WTC11 (cell line): ENCODE measurements at regions not wholly inside any gene's neighbourhood (a gene's known extent, or its start where the extent isn't known, plus 50 kb on each side); places are given as distances from the start of the nearest gene placed in this dataset.
A peak's percentile ranks its signal among the peaks of the same experiment; 100 is the strongest.

Experiments used
- ATAC-seq: fragments of 200-7000 bp; cut with Tn5 transposase; 2 replicates; pipeline ENCODE4 v1.10.0; 2021; ENCODE audit warnings: mild to moderate bottlenecking, moderate library complexity
- CTCF ChIA-PET: fragments of 300-600 bp; sonication (Branson Sonifier 250); formaldehyde crosslinking; loops from one replicate; lab custom pipeline; 2021; ENCODE audit warnings: antibody characterized with exemption; lab: Charles Lee
- POLR2A ChIA-PET: fragments of 350-600 bp; sonication (Branson Sonifier 250); formaldehyde crosslinking; loops from one replicate; lab custom pipeline; 2021; ENCODE audit warnings: antibody characterized with exemption; lab: Charles Lee
- DNase-seq: peaks from one replicate; pipeline ENCODE4 v3.0.0; 2021; ENCODE audit warnings: low spot score
- H3K27ac Mint-ChIP-seq: 2 replicates; pipeline ENCODE4 v1.8.0; 2021; ENCODE audit warnings: mixed read lengths
- H3K27me3 Mint-ChIP-seq: 2 replicates; pipeline ENCODE4 v1.8.0; 2021; ENCODE audit warnings: low read depth, mild to moderate bottlenecking, moderate library complexity, mixed read lengths
- H3K36me3 Mint-ChIP-seq: 2 replicates; pipeline ENCODE4 v1.8.0; 2021; ENCODE audit warnings: mixed read lengths
- H3K4me1 Mint-ChIP-seq: 2 replicates; pipeline ENCODE4 v1.8.0; 2022; ENCODE audit warnings: mixed read lengths
- H3K4me3 Mint-ChIP-seq: 2 replicates; pipeline ENCODE4 v1.8.0; 2021; ENCODE audit warnings: mild to moderate bottlenecking, moderate library complexity, mixed read lengths
- H3K9me3 Mint-ChIP-seq: 2 replicates; pipeline ENCODE4 v1.8.0; 2021; ENCODE audit warnings: mixed read lengths
- EMX1 ChIP-seq: fragments of 250-450 bp; sonication (Bioruptor Pico); IDR thresholded peaks from 2 replicates; pipeline ENCODE4 v1.8.0; 2021; ENCODE audit warnings: mild to moderate bottlenecking
- FOXJ3 ChIP-seq: sonication (generic); formaldehyde crosslinking; IDR thresholded peaks from 2 replicates; pipeline ENCODE4 v1.9.0; 2021; ENCODE audit warnings: missing genetic modification reagents, mild to moderate bottlenecking, borderline replicate concordance
- FOXP1 ChIP-seq: sonication (generic); formaldehyde crosslinking; IDR thresholded peaks from 2 replicates; pipeline ENCODE4 v1.8.0; 2022; ENCODE audit warnings: missing genetic modification reagents, mild to moderate bottlenecking, moderate library complexity, borderline replicate concordance
- IRF2 ChIP-seq: sonication (generic); formaldehyde crosslinking; IDR thresholded peaks from 2 replicates; pipeline ENCODE4 v1.8.0; 2022; ENCODE audit warnings: low read depth, missing genetic modification reagents, borderline replicate concordance
- JUN ChIP-seq: sonication (generic); formaldehyde crosslinking; IDR thresholded peaks from 2 replicates; pipeline ENCODE4 v1.8.0; 2023; ENCODE audit warnings: mild to moderate bottlenecking, missing genetic modification reagents
- MXD4 ChIP-seq: fragments of 250-450 bp; sonication (Bioruptor Pico); IDR thresholded peaks from 2 replicates; pipeline ENCODE4 v1.8.0; 2021; ENCODE audit warnings: mild to moderate bottlenecking, moderate library complexity, borderline replicate concordance
- MYBL2 ChIP-seq: sonication (generic); formaldehyde crosslinking; IDR thresholded peaks from 2 replicates; pipeline ENCODE4 v1.8.1; 2023; ENCODE audit warnings: mild to moderate bottlenecking, moderate library complexity, missing genetic modification reagents
- NFYB ChIP-seq: sonication (generic); formaldehyde crosslinking; conservative IDR thresholded peaks from 2 replicates; pipeline ENCODE4 v1.8.0; 2022; ENCODE audit warnings: low read depth, missing genetic modification reagents
- RELA ChIP-seq: sonication (generic); formaldehyde crosslinking; IDR thresholded peaks from 2 replicates; pipeline ENCODE4 v1.8.1; 2022; ENCODE audit warnings: missing genetic modification reagents, mild to moderate bottlenecking, borderline replicate concordance
- TEAD1 ChIP-seq: sonication (generic); formaldehyde crosslinking; IDR thresholded peaks from 2 replicates; pipeline ENCODE4 v1.8.0; 2022; ENCODE audit warnings: mild to moderate bottlenecking, missing genetic modification reagents
- TEAD4 ChIP-seq: sonication (generic); formaldehyde crosslinking; IDR thresholded peaks from 2 replicates; pipeline ENCODE4 v1.8.0; 2022; ENCODE audit warnings: mild to moderate bottlenecking, missing genetic modification reagents
- ZNF219 ChIP-seq: sonication (generic); formaldehyde crosslinking; IDR thresholded peaks from 2 replicates; pipeline ENCODE4 v1.8.0; 2023; ENCODE audit warnings: missing genetic modification reagents, mild to moderate bottlenecking, borderline replicate concordance
- ZNF396 ChIP-seq: fragments of 250-450 bp; sonication (Bioruptor Pico); IDR thresholded peaks from 2 replicates; pipeline ENCODE4 v1.8.0; 2021; ENCODE audit warnings: mild to moderate bottlenecking, moderate library complexity, borderline replicate concordance
- TF ChIP-seq, protein P1 (sequence below): sonication (generic); formaldehyde crosslinking; IDR thresholded peaks from 2 replicates; pipeline ENCODE4 v1.8.0; 2022; ENCODE audit warnings: mild to moderate bottlenecking, missing genetic modification reagents
- TF ChIP-seq, protein P2 (sequence below): fragments of 250-450 bp; sonication (Bioruptor Pico); IDR thresholded peaks from 2 replicates; pipeline ENCODE4 v1.9.0; 2021; ENCODE audit warnings: mild to moderate bottlenecking, borderline replicate concordance
- TF ChIP-seq, protein P3 (sequence below): sonication (generic); formaldehyde crosslinking; IDR thresholded peaks from 2 replicates; pipeline ENCODE4 v1.8.0; 2022; ENCODE audit warnings: mild to moderate bottlenecking, missing genetic modification reagents
- TF ChIP-seq, protein P4 (sequence below): sonication (generic); formaldehyde crosslinking; IDR thresholded peaks from 2 replicates; pipeline ENCODE4 v1.8.0; 2022; ENCODE audit warnings: missing genetic modification reagents
- TF ChIP-seq, protein P5 (sequence below): sonication (generic); formaldehyde crosslinking; conservative IDR thresholded peaks from 2 replicates; pipeline ENCODE4 v1.8.1; 2023; ENCODE audit warnings: mild to moderate bottlenecking, low read depth, missing genetic modification reagents, moderate library complexity
- TF ChIP-seq, protein P6 (sequence below): sonication (generic); formaldehyde crosslinking; IDR thresholded peaks from 2 replicates; pipeline ENCODE4 v1.8.1; 2023; ENCODE audit warnings: mild to moderate bottlenecking, missing genetic modification reagents, moderate library complexity

DNA sequence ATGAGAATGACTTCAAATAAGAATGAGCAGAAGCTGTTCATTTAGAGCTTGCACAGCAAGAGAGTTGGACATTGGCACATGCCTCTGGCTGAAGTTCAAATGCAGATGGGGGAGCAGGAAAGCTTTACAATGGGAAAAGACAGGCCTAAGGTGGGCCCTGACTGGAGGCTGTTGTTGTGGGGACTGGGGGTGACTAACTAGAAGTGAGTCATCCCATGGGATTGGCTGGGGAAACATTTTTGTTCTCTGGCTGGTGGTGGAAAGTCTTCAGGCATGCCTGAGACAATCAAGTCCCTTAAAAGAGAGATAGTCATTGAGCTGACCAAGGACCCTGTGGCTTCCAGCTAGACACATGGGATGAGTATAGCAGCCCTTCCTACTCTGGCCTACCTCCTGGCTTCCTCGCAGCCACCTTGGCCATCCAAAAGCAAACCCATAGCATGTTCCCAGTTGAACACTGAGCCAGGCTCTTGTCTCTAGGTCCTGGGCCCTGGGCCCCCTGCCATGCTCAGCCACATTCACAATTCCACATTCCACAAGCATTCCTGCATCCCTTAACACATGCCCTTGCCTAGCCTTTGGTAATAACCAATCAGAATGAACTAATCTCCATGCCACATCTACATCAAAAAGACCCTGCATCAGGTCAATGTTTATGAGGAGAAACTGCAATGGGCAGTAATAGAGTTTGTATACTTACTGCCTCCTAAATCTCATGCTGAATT is 873.4 kb downstream of the NLGN4Y start:
- Mint-ChIP-seq H3K4me3 (no peak overlapping the region), H3K9me3 (peaks cover 17% of the 10 kb centered on the region), H3K27me3 (0 out of 2 replicates have a peak, but pooled peaks cover 3% of the 10 kb centered on the region), H3K27ac (no peak overlapping the region; the same call in 1 of the 2 replicates), H3K4me1 (peaks cover 30% of the 10 kb centered on the region), H3K36me3 (peaks cover 17% of the 10 kb centered on the region)
- ChIA-PET CTCF (no interaction called here), POLR2A (no interaction called here)
- ATAC-seq (peak; percentile 98), DNase-seq (no peak)
- TF ChIP-seq IRF2 (CRISPR knock-in tag) (no peak), TEAD1 (CRISPR knock-in tag) (peak; percentile 40; the same call in 1 of the 2 replicates)
- TF ChIP-seq, all 79 proteins: peak for 1

DNA sequence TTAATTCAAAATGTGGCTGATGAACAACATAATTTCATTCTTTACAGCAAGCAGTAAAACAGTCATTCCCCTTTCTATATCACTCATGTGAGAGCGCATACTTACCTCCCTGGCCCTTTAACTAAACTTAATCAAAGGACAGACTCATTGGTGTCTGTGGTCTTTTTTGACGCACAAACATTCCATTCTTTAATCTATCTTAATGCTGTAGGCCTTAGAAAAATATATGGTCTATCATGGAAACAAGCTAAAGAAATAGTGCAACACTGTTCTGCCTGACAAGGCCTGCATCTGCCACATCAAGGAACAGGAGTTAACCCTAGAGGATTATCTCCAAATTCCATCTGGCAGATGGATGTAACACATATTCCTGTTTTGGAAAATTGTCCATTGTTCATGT is 878.1 kb downstream of the NLGN4Y start:
- Mint-ChIP-seq H3K4me1 (peaks cover 29% of the 10 kb centered on the region), H3K4me3 (no peak overlapping the region), H3K36me3 (peaks cover 29% of the 10 kb centered on the region), H3K27me3 (peaks cover 3% of the 10 kb centered on the region; the same call in 1 of the 2 replicates), H3K27ac (no peak overlapping the region), H3K9me3 (peaks cover 32% of the 10 kb centered on the region)
- ATAC-seq, result no peak
- ChIA-PET CTCF (interaction anchor here (0.6 to 1.3 kb wide), 2 partner anchors 76 to 204 kb away, joined by 3 read pairs; no protein-coding TSS in a partner anchor), POLR2A (no interaction called here)
- DNase-seq, result no peak
- TF ChIP-seq, protein P1, sequence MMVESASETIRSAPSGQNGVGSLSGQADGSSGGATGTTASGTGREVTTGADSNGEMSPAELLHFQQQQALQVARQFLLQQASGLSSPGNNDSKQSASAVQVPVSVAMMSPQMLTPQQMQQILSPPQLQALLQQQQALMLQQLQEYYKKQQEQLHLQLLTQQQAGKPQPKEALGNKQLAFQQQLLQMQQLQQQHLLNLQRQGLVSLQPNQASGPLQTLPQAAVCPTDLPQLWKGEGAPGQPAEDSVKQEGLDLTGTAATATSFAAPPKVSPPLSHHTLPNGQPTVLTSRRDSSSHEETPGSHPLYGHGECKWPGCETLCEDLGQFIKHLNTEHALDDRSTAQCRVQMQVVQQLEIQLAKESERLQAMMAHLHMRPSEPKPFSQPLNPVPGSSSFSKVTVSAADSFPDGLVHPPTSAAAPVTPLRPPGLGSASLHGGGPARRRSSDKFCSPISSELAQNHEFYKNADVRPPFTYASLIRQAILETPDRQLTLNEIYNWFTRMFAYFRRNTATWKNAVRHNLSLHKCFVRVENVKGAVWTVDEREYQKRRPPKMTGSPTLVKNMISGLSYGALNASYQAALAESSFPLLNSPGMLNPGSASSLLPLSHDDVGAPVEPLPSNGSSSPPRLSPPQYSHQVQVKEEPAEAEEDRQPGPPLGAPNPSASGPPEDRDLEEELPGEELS (CRISPR knock-in tag), result no peak
- TF ChIP-seq, protein P2, sequence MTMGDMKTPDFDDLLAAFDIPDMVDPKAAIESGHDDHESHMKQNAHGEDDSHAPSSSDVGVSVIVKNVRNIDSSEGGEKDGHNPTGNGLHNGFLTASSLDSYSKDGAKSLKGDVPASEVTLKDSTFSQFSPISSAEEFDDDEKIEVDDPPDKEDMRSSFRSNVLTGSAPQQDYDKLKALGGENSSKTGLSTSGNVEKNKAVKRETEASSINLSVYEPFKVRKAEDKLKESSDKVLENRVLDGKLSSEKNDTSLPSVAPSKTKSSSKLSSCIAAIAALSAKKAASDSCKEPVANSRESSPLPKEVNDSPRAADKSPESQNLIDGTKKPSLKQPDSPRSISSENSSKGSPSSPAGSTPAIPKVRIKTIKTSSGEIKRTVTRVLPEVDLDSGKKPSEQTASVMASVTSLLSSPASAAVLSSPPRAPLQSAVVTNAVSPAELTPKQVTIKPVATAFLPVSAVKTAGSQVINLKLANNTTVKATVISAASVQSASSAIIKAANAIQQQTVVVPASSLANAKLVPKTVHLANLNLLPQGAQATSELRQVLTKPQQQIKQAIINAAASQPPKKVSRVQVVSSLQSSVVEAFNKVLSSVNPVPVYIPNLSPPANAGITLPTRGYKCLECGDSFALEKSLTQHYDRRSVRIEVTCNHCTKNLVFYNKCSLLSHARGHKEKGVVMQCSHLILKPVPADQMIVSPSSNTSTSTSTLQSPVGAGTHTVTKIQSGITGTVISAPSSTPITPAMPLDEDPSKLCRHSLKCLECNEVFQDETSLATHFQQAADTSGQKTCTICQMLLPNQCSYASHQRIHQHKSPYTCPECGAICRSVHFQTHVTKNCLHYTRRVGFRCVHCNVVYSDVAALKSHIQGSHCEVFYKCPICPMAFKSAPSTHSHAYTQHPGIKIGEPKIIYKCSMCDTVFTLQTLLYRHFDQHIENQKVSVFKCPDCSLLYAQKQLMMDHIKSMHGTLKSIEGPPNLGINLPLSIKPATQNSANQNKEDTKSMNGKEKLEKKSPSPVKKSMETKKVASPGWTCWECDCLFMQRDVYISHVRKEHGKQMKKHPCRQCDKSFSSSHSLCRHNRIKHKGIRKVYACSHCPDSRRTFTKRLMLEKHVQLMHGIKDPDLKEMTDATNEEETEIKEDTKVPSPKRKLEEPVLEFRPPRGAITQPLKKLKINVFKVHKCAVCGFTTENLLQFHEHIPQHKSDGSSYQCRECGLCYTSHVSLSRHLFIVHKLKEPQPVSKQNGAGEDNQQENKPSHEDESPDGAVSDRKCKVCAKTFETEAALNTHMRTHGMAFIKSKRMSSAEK (CRISPR knock-in tag), result no peak
- TF ChIP-seq, protein P3, sequence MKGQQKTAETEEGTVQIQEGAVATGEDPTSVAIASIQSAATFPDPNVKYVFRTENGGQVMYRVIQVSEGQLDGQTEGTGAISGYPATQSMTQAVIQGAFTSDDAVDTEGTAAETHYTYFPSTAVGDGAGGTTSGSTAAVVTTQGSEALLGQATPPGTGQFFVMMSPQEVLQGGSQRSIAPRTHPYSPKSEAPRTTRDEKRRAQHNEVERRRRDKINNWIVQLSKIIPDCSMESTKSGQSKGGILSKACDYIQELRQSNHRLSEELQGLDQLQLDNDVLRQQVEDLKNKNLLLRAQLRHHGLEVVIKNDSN, result no peak
- TF ChIP-seq ZNF219 (no peak), FOXJ3 (CRISPR knock-in tag) (no peak), JUN (CRISPR knock-in tag) (no peak), ZNF396 (CRISPR knock-in tag) (no peak), TEAD4 (no peak), NFYB (CRISPR knock-in tag) (no peak), FOXP1 (no peak), MXD4 (CRISPR knock-in tag) (no peak), EMX1 (CRISPR knock-in tag) (no peak), RELA (CRISPR knock-in tag) (no peak), MYBL2 (CRISPR knock-in tag) (no peak)
- TF ChIP-seq, protein P4, sequence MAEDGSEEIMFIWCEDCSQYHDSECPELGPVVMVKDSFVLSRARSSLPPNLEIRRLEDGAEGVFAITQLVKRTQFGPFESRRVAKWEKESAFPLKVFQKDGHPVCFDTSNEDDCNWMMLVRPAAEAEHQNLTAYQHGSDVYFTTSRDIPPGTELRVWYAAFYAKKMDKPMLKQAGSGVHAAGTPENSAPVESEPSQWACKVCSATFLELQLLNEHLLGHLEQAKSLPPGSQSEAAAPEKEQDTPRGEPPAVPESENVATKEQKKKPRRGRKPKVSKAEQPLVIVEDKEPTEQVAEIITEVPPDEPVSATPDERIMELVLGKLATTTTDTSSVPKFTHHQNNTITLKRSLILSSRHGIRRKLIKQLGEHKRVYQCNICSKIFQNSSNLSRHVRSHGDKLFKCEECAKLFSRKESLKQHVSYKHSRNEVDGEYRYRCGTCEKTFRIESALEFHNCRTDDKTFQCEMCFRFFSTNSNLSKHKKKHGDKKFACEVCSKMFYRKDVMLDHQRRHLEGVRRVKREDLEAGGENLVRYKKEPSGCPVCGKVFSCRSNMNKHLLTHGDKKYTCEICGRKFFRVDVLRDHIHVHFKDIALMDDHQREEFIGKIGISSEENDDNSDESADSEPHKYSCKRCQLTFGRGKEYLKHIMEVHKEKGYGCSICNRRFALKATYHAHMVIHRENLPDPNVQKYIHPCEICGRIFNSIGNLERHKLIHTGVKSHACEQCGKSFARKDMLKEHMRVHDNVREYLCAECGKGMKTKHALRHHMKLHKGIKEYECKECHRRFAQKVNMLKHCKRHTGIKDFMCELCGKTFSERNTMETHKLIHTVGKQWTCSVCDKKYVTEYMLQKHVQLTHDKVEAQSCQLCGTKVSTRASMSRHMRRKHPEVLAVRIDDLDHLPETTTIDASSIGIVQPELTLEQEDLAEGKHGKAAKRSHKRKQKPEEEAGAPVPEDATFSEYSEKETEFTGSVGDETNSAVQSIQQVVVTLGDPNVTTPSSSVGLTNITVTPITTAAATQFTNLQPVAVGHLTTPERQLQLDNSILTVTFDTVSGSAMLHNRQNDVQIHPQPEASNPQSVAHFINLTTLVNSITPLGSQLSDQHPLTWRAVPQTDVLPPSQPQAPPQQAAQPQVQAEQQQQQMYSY (CRISPR knock-in tag), result no peak
- TF ChIP-seq, protein P5, sequence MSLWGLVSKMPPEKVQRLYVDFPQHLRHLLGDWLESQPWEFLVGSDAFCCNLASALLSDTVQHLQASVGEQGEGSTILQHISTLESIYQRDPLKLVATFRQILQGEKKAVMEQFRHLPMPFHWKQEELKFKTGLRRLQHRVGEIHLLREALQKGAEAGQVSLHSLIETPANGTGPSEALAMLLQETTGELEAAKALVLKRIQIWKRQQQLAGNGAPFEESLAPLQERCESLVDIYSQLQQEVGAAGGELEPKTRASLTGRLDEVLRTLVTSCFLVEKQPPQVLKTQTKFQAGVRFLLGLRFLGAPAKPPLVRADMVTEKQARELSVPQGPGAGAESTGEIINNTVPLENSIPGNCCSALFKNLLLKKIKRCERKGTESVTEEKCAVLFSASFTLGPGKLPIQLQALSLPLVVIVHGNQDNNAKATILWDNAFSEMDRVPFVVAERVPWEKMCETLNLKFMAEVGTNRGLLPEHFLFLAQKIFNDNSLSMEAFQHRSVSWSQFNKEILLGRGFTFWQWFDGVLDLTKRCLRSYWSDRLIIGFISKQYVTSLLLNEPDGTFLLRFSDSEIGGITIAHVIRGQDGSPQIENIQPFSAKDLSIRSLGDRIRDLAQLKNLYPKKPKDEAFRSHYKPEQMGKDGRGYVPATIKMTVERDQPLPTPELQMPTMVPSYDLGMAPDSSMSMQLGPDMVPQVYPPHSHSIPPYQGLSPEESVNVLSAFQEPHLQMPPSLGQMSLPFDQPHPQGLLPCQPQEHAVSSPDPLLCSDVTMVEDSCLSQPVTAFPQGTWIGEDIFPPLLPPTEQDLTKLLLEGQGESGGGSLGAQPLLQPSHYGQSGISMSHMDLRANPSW (CRISPR knock-in tag), result no peak
- TF ChIP-seq, protein P6, sequence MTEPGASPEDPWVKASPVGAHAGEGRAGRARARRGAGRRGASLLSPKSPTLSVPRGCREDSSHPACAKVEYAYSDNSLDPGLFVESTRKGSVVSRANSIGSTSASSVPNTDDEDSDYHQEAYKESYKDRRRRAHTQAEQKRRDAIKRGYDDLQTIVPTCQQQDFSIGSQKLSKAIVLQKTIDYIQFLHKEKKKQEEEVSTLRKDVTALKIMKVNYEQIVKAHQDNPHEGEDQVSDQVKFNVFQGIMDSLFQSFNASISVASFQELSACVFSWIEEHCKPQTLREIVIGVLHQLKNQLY, result no peak
